HG02884 (cell line): ENCODE measurements at regions not wholly inside any gene's neighbourhood (a gene's known extent, or its start where the extent isn't known, plus 50 kb on each side); places are given as distances from the start of the nearest gene placed in this dataset.
"Not testable (repeated sequence)": the region's sequence is repeated elsewhere in the genome, so short reads cannot be mapped to it uniquely, and the experiment has no call there.

Experiments
- ATAC-seq: cut with Tn5 transposase; IDR thresholded peaks from one replicate; pipeline ENCODE4 v1.9.1; 2021; ENCODE audit warnings: mild to moderate bottlenecking, moderate library complexity; ENCODE audit not compliant: unreplicated experiment

DNA sequence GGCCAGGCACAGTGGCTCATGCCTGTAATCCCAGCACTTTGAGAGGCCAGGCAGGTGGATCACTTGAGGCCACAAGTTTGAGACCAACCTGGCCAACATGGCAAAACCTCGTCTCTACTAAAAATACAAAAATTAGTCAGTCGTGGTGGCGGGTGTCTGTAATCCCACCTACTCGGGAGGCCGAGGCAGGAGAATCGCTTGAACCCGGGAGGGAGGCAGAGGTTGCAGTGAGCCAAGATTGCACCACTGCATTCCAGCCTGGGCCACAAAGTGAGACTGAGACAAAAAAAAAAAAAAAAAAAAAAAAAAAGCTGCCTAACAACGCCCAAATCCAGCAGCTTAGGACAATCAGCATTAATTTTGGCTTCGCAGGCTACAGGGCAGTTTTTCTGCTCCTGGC is 167.1 kb downstream of the GOSR1 start:
- ATAC-seq, result not testable (repeated sequence)

- not testable (repeated sequence) for ATAC-seq
These were observed 164.2 kb downstream of the GOSR1 start for GRCh38 chr17:30641428-30641827.

DNA sequence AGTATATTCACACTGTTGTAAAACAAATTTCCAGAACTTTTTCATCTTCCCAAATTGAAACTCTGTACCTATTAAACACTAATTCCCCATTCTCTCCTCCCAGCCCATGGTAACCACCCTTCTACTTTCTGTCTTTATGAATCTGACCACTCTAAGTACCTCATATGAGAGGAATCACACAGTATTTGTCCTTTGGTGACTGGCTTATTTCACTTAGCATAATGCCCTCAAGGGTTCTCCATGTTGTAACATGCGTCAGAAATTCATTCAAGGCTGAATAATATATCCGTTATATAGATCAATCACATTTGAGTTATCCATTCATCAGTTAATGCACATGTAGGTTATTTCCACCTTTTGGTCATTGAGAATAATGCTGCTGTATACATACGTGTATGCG is 162.2 kb downstream of the GOSR1 start:
- not testable (repeated sequence) for ATAC-seq

GRCh38 chr17:30638968-30639367 is 161.8 kb downstream of the GOSR1 start:
- not testable (repeated sequence) for ATAC-seq

DNA sequence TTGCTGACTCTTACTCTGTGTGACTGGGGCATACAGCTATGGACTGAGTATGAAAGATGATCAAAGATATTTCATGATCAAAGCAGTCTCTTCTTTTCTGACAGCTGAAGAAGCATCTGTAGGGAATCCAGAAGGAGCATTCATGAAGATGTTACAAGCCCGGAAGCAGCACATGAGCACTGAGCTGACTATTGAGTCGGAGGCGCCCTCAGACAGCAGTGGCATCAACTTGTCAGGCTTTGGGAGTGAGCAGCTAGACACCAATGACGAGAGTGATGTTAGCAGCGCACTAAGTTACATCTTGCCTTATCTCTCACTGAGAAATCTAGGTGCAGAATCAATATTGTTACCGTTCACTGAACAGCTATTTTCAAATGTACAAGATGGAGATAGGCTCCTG is 154.4 kb downstream of the GOSR1 start:
- ATAC-seq, result not testable (repeated sequence)

GRCh38 chr17:30625380-30625779 is 148.2 kb downstream of the GOSR1 start:
- not testable (repeated sequence) for ATAC-seq

DNA sequence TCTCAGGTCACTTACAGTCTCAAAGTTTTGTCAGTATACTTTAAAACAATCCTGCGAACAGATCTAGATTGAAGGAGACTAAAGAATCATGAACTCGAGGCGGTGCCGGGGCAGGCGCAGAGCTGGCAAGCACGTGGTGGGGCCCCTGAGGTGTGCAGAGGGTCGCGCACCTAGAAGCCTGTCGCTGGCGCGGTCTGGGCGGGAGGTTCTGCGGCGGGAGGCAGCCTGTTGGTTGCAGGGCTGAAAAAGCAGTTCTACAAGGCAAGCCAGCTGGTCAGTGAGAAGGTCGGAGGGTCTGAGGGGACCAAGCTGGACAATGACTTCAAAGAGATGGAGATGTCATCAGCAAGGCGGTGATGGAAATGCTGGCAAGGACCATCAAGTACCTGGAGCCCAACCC is 147.0 kb downstream of the GOSR1 start:
- not testable (repeated sequence) for ATAC-seq

- not testable (repeated sequence) for ATAC-seq
These were observed 132.5 kb downstream of the GOSR1 start for GRCh38 chr17:30609682-30610081.

- ATAC-seq, result no peak
These were observed 128.3 kb downstream of the GOSR1 start for GRCh38 chr17:30605523-30605922.

DNA sequence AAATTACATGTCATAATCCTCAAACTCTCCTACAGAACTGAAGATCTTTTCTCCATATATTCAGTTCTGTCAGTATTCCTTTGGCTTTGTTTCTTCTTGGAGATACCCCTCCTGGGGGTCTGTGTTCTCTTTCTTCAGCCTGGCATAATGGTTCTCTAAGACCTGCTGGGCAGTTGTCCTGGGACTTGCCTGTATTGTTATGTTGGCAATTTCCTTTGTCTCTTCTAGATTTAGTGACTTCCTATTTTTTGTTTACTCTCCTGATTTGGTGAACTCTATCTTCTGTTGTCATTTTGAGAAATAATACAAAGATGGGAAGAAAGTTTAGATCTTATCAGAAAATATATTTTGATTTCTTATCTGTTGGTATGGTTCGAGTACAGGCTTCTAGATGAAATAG is 127.8 kb downstream of the GOSR1 start:
- no peak for ATAC-seq

GRCh38 chr17:30602396-30602795 is 125.2 kb downstream of the GOSR1 start:
- ATAC-seq, result not testable (repeated sequence)

- not testable (repeated sequence) for ATAC-seq
These were observed 124.8 kb downstream of the GOSR1 start for GRCh38 chr17:30601984-30602383.

DNA sequence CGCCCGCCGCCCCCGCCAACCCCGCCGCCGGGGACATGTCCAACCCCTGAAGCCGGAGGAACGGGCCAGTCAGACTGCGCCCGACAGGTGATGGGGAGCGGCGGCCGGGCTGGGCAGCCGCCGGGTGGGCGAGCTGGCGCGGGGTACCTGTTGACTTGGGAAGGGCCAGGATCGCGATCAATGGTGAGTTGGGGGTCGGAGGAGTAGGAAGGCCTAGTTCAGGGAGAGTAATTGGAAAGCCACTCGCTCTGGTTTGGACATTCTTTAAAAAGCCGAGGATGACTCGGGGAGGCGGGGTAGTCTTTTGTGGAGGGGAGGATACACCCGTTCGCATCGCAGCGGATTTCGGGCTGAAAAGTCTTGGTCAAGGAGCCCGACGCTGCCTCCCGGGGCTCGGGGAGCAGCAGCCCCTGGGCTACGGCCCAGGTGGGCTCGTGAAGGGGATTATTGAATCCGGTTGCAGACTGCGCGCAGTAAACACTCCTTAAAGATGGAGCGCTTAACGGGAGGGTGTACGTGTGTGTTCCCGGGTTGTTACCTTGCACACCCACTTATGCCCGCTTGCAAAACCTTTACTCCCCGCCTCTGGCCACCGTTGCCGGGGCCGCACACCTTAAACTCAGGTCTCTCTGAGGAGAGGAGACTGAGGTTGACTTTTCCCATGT is 123.8 kb downstream of the GOSR1 start:
- ATAC-seq, result no peak

- peak; percentile 71 for ATAC-seq
These were observed 123.0 kb downstream of the GOSR1 start for GRCh38 chr17:30600060-30600829.

DNA sequence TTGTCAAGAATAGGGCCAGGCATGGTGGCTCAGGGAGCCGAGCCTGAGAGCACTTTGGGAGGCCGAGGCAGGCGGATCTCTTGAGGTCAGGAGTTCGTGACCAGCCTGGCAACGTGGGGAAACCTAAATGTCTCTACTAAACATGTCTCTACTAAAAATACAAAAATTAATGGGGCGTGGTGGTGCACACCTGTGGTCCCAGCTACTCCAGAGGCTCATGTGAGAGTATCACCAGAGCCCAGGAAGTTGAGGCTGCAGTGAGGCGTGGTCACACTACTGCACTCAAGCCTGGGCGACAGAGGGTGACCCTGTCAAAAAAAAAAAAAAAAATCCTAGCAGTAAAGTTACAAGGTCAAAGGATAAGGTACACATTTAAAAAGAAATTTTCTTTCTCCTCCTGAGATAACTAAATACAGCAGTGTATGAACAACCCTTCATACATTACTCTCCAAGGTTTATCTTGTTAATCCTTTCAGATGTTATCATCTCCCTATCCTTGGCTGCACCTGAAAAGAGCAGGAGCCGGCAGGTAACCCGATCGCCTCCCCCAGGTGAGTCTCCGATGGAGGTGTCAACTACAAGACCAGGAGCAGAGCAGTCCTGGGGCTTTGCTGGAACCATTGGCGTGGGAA is 122.3 kb downstream of the GOSR1 start:
- no peak for ATAC-seq

DNA sequence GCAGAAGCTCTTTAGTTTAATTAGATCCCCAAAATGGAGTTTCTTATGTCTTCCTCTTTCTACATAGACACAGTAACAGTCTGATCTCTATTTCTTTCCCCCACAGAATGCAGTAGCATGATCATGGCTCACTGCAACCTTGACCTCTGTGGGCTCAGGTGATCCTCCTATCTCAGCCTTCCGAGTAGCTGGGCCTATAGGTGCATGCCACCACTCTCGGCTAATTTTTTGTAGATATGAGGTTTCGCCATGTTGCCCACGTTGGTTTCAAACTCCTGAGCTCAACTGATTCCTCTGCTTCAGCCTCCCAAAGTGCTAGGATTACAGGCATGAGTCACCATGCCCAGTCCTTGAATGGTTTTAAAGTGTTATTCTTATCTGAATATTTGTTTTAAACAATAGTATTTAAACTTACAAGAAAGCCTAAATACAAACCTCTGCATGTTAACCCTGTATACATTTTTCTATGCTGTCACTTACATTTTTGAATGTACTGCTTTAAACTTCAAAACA is 120.6 kb downstream of the GOSR1 start:
- ATAC-seq, result no peak

- ATAC-seq, result not testable (repeated sequence)
These were observed 120.0 kb downstream of the GOSR1 start for GRCh38 chr17:30596948-30597775.

DNA sequence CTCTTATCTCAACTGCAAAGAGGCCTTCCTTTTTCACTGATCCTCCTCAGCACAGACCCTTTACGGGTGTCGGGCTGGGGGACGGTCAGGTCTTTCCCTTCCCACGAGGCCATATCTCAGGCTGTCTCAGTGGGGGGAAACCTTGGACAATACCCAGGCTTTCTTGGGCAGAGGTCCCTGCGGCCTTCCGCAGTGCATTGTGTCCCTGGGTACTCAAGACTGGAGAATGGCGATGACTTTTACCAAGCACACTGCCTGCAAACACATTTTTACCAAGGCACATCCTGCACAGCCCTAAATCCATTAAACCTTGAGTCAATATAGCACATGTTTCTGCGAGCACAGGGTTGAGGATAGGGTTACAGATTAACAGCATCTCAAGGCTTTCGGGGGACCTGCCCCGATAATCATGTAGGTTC is 117.8 kb downstream of the GOSR1 start:
- ATAC-seq, result not testable (repeated sequence)

DNA sequence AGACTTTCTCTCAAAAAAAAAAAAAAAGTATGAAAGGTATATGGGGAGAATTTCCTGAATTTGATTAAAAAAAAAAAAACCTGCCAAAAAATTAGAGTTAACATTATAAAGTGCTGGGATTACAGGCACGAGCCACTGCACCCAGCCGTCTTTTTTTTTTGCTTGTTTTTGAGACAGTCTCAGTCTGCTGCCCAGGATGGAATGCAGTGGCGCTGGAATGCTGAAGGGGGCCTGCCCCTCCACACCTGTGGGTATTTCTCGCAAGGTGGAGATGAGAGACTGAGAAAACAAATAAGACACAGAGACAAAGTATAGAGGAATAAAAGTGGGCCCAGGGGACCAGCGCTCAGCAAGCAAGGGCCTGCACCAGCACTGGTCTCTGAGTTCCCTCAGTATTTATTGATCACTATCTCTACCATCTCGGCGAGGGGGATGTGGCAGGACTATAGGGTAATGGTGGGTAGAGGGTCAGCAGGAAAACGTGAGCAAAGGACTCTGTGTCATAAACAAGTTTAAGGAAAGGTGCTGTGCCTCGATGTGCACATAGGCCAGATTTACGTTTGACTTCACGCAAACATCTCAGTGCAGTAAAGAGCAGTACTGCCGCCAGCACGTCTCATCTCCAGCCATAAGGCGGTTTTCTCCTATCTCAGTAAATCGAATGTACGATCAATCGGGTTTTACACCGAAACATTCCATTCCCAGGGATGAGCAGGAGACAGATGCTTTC is 117.2 kb downstream of the GOSR1 start:
- ATAC-seq, result no peak
